CD14-positive monocyte (primary cell): ENCODE measurements at regions not wholly inside any gene's neighbourhood (a gene's known extent, or its start where the extent isn't known, plus 50 kb on each side); places are given as distances from the start of the nearest gene placed in this dataset.

Experiments
- DNase-seq, 3 donors: peaks; one replicate each; pipeline ENCODE4 v3.0.0-alpha.2; 2011 to 2022
- H2AFZ ChIP-seq: 2 replicates; pipeline ENCODE4 v1.6.0; 2012; ENCODE audit warnings: mild to moderate bottlenecking, low read depth, low read length, inconsistent platforms; ENCODE audit not compliant: insufficient read depth, poor library complexity, severe bottlenecking
- H3K27ac ChIP-seq, 2 donors: 1 replicate in 1 of 2; 2 replicates in 1 of 2; pipeline ENCODE4 v1.5.1; 2012 to 2013; ENCODE audit warnings: low read length in 2 of 2, control low read depth in 1 of 2, inconsistent platforms in 1 of 2, low read depth in 1 of 2, mild to moderate bottlenecking in 1 of 2
- H3K27me3 ChIP-seq, 2 donors: one replicate each; pipeline versions ENCODE4 v1.6.0 to v1.6.1; 2011 to 2013; ENCODE audit warnings: low read length in 2 of 2; ENCODE audit not compliant: control insufficient read depth in 2 of 2, insufficient read depth in 2 of 2
- H3K36me3 ChIP-seq, 2 donors: replicated peaks in 1 of 2; 1 replicate in 1 of 2; 2 replicates in 1 of 2; pipeline versions ENCODE4 v1.5.1 to v1.6.1; 2012 to 2013; ENCODE audit warnings: low read length in 2 of 2, control low read depth in 1 of 2, inconsistent platforms in 1 of 2, mild to moderate bottlenecking in 1 of 2; ENCODE audit not compliant: insufficient read depth in 2 of 2, control insufficient read depth in 1 of 2
- H3K4me1 ChIP-seq, 2 donors: 1 replicate in 1 of 2; 2 replicates in 1 of 2; pipeline versions ENCODE4 v1.5.1 to v1.6.1; 2012 to 2013; ENCODE audit warnings: low read length in 2 of 2, control low read depth in 1 of 2, inconsistent platforms in 1 of 2, mild to moderate bottlenecking in 1 of 2, moderate library complexity in 1 of 2; ENCODE audit not compliant: insufficient read depth in 2 of 2, control insufficient read depth in 1 of 2
- H3K4me2 ChIP-seq: replicated peaks from 2 replicates; pipeline ENCODE3; 2012; ENCODE audit warnings: low read length, moderate library complexity, mild to moderate bottlenecking; ENCODE audit not compliant: poor library complexity, severe bottlenecking; ENCODE audit errors: extremely low read depth
- H3K4me3 ChIP-seq, 3 experiments: fragments of 200-600 bp in 1 of 3; sonication (generic) in 1 of 3; replicated peaks in 1 of 3; 1 replicate in 2 of 3; 2 replicates in 1 of 3; pipeline ENCODE4 v1.5.1; 2011 to 2013; ENCODE audit warnings: low read length in 3 of 3, mild to moderate bottlenecking in 3 of 3, control low read depth in 2 of 3, low read depth in 2 of 3, inconsistent platforms in 1 of 3, moderate library complexity in 1 of 3
- H3K79me2 ChIP-seq: 2 replicates; pipeline ENCODE4 v1.6.0; 2012; ENCODE audit warnings: mild to moderate bottlenecking, control low read depth, inconsistent platforms, low read length, moderate library complexity; ENCODE audit not compliant: insufficient read depth
- H3K9ac ChIP-seq: 2 replicates; pipeline ENCODE4 v1.6.0; 2017; ENCODE audit warnings: low read length, mild to moderate bottlenecking; ENCODE audit not compliant: insufficient read depth, poor library complexity, severe bottlenecking
- H3K9me3 ChIP-seq, 2 donors: replicated peaks in 1 of 2; 1 replicate in 1 of 2; 2 replicates in 1 of 2; pipeline versions ENCODE4 v1.5.1 to v1.6.1; 2012 to 2013; ENCODE audit warnings: low read length in 2 of 2, control low read depth in 1 of 2; ENCODE audit not compliant: control insufficient read depth in 1 of 2, insufficient read depth in 1 of 2
- H4K20me1 ChIP-seq: 2 replicates; pipeline ENCODE4 v1.6.0; 2012; ENCODE audit warnings: mild to moderate bottlenecking, low read length, control low read depth, moderate library complexity; ENCODE audit not compliant: insufficient read depth
- H3K27ac Mint-ChIP-seq, 7 donors: one replicate each; pipeline ENCODE4 v1.8.0; 2020; ENCODE audit warnings: mild to moderate bottlenecking in 7 of 7, mixed read lengths in 7 of 7, moderate library complexity in 6 of 7, inconsistent platforms in 2 of 7
- H3K27me3 Mint-ChIP-seq, 3 donors: one replicate each; pipeline ENCODE4 v1.8.0; 2021 to 2022; ENCODE audit warnings: low read depth in 3 of 3, mild to moderate bottlenecking in 3 of 3, mixed read lengths in 3 of 3, moderate library complexity in 3 of 3, inconsistent platforms in 1 of 3
- H3K36me3 Mint-ChIP-seq, 2 donors: one replicate each; pipeline ENCODE4 v1.8.0; 2020; ENCODE audit warnings: mixed read lengths in 2 of 2, inconsistent platforms in 1 of 2, mild to moderate bottlenecking in 1 of 2
- H3K4me1 Mint-ChIP-seq: one replicate; pipeline ENCODE4 v1.8.0; 2020; ENCODE audit warnings: mild to moderate bottlenecking, mixed read lengths
- H3K4me3 Mint-ChIP-seq, 2 donors: one replicate each; pipeline ENCODE4 v1.8.0; 2020; ENCODE audit warnings: mild to moderate bottlenecking in 2 of 2, mixed read lengths in 2 of 2, moderate library complexity in 1 of 2
- H3K9me3 Mint-ChIP-seq, 7 donors: one replicate each; pipeline ENCODE4 v1.8.0; 2020 to 2022; ENCODE audit warnings: mixed read lengths in 7 of 7, mild to moderate bottlenecking in 6 of 7, moderate library complexity in 6 of 7, inconsistent platforms in 2 of 7
- CTCF ChIP-seq: fragments of 200-600 bp; IDR thresholded peaks from one replicate; pipeline ENCODE4 v1.8.0; 2022; ENCODE audit warnings: antibody characterized with exemption, mild to moderate bottlenecking
- WGBS: methylation state at CpG from one replicate; pipeline ENCODE4 v1.1.5; 2013; ENCODE audit warnings: missing lambda C conversion rate; ENCODE audit not compliant: insufficient coverage; 5-methylcytosine and 5-hydroxymethylcytosine counted together
- intact Hi-C, 2 donors: fragments of 100-400 bp; cut with micrococcal nuclease; formaldehyde crosslinking; loops; one replicate each; pipeline versions ENCODE4 v1.15.0 to v1.15.1; 2023

- Histone ChIP-seq H3K4me2 (no peak overlapping the region), H3K27me3 (peaks cover 4 to 14% of the 10 kb centered on the region in 2 donors), H3K9ac (no peak overlapping the region), H3K27ac (no peak overlapping the region), H3K4me1 (no peaks in the 10 kb centered on the region), H3K9me3 (no peaks in the 10 kb centered on the region), H3K79me2 (no peaks in the 10 kb centered on the region), H3K36me3 (no peaks in the 10 kb centered on the region), H4K20me1 (no peaks in the 10 kb centered on the region), H3K4me3 (no peak overlapping the region), H2AFZ (no peak overlapping the region)
- Mint-ChIP-seq H3K27me3 (peaks cover 12 to 29% (median 25%) of the 10 kb centered on the region in 3 donors), H3K27ac (no peak overlapping the region), H3K9me3 (peaks cover 0 to 3% (median 0%) of the 10 kb centered on the region in 7 donors), H3K36me3 (no peaks in the 10 kb centered on the region), H3K4me3 (no peak overlapping the region), H3K4me1 (no peaks in the 10 kb centered on the region)
- DNase-seq = no peak
- no peak for TF ChIP-seq CTCF
- WGBS = 14% methylated on average over 1 of the region's 12 CpGs
- intact Hi-C loops = no loop called here
Observed at GRCh38 chr1:38285807-38286530, 239.4 kb upstream of the POU3F1 start.

DNA sequence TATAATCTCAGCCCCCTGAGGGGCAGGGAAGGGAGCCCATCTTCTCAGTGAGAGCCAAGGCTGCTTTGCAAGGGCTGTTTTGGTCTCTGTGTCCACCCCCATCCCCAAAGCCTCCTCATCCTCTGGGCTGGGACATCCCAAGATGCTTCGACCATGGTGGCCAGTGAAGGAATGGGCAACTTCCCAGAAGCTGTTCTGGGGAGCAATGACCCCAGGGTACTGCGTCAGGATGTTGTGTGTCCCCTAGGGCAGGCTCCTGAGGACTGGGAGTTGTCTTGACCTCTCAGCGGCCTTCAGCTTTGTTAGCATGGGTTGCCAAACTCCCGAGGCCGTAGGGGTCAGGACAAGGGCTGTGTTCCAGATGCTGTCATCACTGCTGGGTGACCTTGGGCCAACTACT lies 238.4 kb upstream of the POU3F1 start:
- Histone ChIP-seq H3K4me3 (no peak overlapping the region), H4K20me1 (no peaks in the 10 kb centered on the region), H3K4me2 (no peak overlapping the region), H3K27me3 (peaks cover under 1 to 10% of the 10 kb centered on the region in 2 donors), H3K27ac (no peak overlapping the region), H3K79me2 (no peaks in the 10 kb centered on the region), H3K9ac (no peak overlapping the region), H2AFZ (no peak overlapping the region), H3K9me3 (peaks cover 0 to 4% of the 10 kb centered on the region in 2 donors), H3K4me1 (no peaks in the 10 kb centered on the region), H3K36me3 (no peaks in the 10 kb centered on the region)
- TF ChIP-seq CTCF = no peak
- H3K36me3 Mint-ChIP-seq = no peaks in the 10 kb centered on the region
- H3K9me3 Mint-ChIP-seq = peaks cover 0 to 7% (median 2%) of the 10 kb centered on the region in 7 donors
- peaks cover 7 to 28% (median 22%) of the 10 kb centered on the region in 3 donors for H3K27me3 Mint-ChIP-seq
- H3K4me1 Mint-ChIP-seq = no peaks in the 10 kb centered on the region
- WGBS = 100% methylated on average over 1 of the region's 5 CpGs
- intact Hi-C loops = no loop called here
- no peak for DNase-seq
- no peak overlapping the region for H3K27ac Mint-ChIP-seq
- H3K4me3 Mint-ChIP-seq = no peak overlapping the region
